Heart right ventricle (tissue), 16 donors: ENCODE measurements at regions not wholly inside any gene's neighbourhood (a gene's known extent, or its start where the extent isn't known, plus 50 kb on each side); places are given as distances from the start of the nearest gene placed in this dataset.

Source experiments
- ATAC-seq, 8 donors: fragments of 200-7000 bp; cut with Tn5 transposase; one replicate each; pipeline ENCODE4 v1.9.1; 2020; ENCODE audit warnings: mild to moderate bottlenecking in 8 of 8, moderate library complexity in 8 of 8, moderate number of reproducible peaks in 1 of 8
- DNase-seq, 2 donors: peaks; one replicate each; pipeline ENCODE4 v3.0.0-alpha.2; 2020
- H3K27ac ChIP-seq, 10 donors: fragments of 200-600 bp; sonication (generic) in 2 of 10; one replicate each; pipeline versions ENCODE4 v1.5.0 to v1.8.0; 2020 to 2022; ENCODE audit warnings: mild to moderate bottlenecking in 3 of 10
- H3K27me3 ChIP-seq, 7 donors: fragments of 200-600 bp; one replicate each; pipeline ENCODE4 v1.8.0; 2021 to 2022; ENCODE audit warnings: mild to moderate bottlenecking in 2 of 7
- H3K36me3 ChIP-seq, 9 donors: fragments of 200-600 bp; sonication (generic) in 1 of 9; one replicate each; pipeline versions ENCODE4 v1.5.0 to v1.8.0; 2020 to 2022; ENCODE audit warnings: mild to moderate bottlenecking in 2 of 9
- H3K4me1 ChIP-seq, 9 donors: fragments of 200-600 bp; sonication (generic) in 1 of 9; one replicate each; pipeline versions ENCODE4 v1.5.0 to v1.8.0; 2020 to 2022; ENCODE audit warnings: mild to moderate bottlenecking in 4 of 9
- H3K4me3 ChIP-seq, 10 donors: fragments of 200-600 bp; sonication (generic) in 2 of 10; one replicate each; pipeline versions ENCODE4 v1.5.0 to v1.8.0; 2020 to 2022; ENCODE audit warnings: mild to moderate bottlenecking in 7 of 10, moderate library complexity in 2 of 10
- H3K9me3 ChIP-seq, 11 donors: fragments of 200-600 bp in 10 of 11; sonication (generic) in 2 of 11; one replicate each; pipeline versions ENCODE4 v1.5.0 to v1.8.0; 2013 to 2022; ENCODE audit warnings: mild to moderate bottlenecking in 2 of 11, control low read depth in 1 of 11, moderate library complexity in 1 of 11
- CTCF ChIP-seq, 9 donors: fragments of 200-600 bp; sonication (generic) in 2 of 9; IDR thresholded peaks; one replicate each; pipeline versions ENCODE4 v1.5.0 to v1.8.0; 2021 to 2022; ENCODE audit warnings: antibody characterized with exemption in 9 of 9, mild to moderate bottlenecking in 5 of 9, moderate library complexity in 1 of 9
- WGBS, 2 donors: extraction: QIAGEN DNeasy Blood & Tissue Kit; methylation state at CpG; one replicate each; pipeline ENCODE4 v1.1.7; 2013; ENCODE audit warnings: inconsistent platforms in 1 of 2; 5-methylcytosine and 5-hydroxymethylcytosine counted together
- intact Hi-C, 10 donors: fragments of 100-400 bp; cut with DNase I; formaldehyde crosslinking; loops; one replicate each; pipeline versions ENCODE4 v1.11.1 to v1.14.2; 2022
- donor health status: Arrhythmogenic right ventricular cardiomyopathy.
- donor health status: ischemic (EF 13 %, LVEDD 7.1; RV severe dilation, severe dysfunction).
- donor health status: healthy with polysubstance abuse.
- donor health status: DM: no; HTN: yes; CAD: no.
- donor health status: DM: no; HTN: no; CAD: no.
- donor health status: ischemic (EF 25% LVEDD 6.9; RV normal size, moderate dysfunction).
- donor health status: ischemic (EF 25% LVEDD 5.7; RV mildly dilated, moderate dysfunction).
- donor health status: healthy.
- donor health status: DM: yes; HTN: yes; CAD: no.
- donor health status: Ischemic cardiomyopathy.
- donor health status: ischemic (EF 35%, LVEDD 5.7; RV mildly dilated, moderate dysfunction).
- donor health status: nonischemic (EF 11% LVEDD 7.7; RV severe dilation, severe dysfunction).
- donor health status: DM: yes; HTN: yes; CAD: no.
- donor health status: PGD.
- donor health status: ischemic (EF 29% LVEDD 5.4; RV normal size, mild dysfunction).
- donor health status: nonischemic (EF 23%, LVEDD 6.1; RV moderate dilation, normal function).

DNA sequence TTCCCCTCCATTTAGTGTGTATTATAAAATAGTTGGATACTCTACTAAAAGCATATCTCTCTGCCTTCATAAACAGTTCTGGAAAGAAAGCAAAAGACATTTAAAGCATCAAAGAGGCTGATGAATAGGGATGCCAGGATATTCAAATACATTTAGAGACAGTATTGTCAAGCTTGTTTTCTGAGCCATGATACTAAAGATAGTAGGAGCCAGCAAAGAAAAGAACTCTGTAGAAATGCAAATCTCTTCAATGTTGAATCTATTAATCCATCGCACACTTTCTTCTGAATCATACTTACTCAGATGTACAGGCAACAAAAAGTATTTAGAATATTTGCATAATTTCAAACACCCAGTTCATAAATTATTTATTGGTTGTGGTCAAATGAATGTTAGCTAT, 207.1 kb upstream of the MEF2C start:
- no peak overlapping the region for H3K27ac ChIP-seq
- H3K36me3 ChIP-seq: no peaks in the 10 kb centered on the region
- ATAC-seq (no peak), DNase-seq (no peak)
- TF ChIP-seq CTCF (IDR thresholded peaks at IDR 0.05): no peak
- H3K4me3 ChIP-seq: no peak overlapping the region
- H3K27me3 ChIP-seq: no peaks in the 10 kb centered on the region
- H3K4me1 ChIP-seq: peaks cover 0 to 18% (median 0%) of the 10 kb centered on the region in 9 donors
- intact Hi-C loops: no loop called here
- WGBS, 2 donors: 96 to 98% methylated on average over 1 of the region's 1 CpG
- H3K9me3 ChIP-seq: no peaks in the 10 kb centered on the region

GRCh38 chr5:89087551-89088318, 204.8 kb upstream of the MEF2C start:
- H3K36me3 ChIP-seq: no peaks in the 10 kb centered on the region
- ATAC-seq: peak in 7 of 8 donors; percentile 42 to 95 (median 73)
- intact Hi-C loops: no loop called here
- no peaks in the 10 kb centered on the region for H3K27me3 ChIP-seq
- WGBS, 2 donors: 58 to 65% methylated on average over 12 of the region's 12 CpGs
- peak in 1 of 2 donors; percentile 6 for DNase-seq
- TF ChIP-seq CTCF (IDR thresholded peaks at IDR 0.05): no peak
- H3K4me3 ChIP-seq: no peak overlapping the region
- H3K9me3 ChIP-seq: no peaks in the 10 kb centered on the region
- H3K4me1 ChIP-seq: peaks cover 0 to 18% (median 0%) of the 10 kb centered on the region in 9 donors
- peak overlapping the region in 2 of 10 donors; percentile 16 to 37 for H3K27ac ChIP-seq

- ATAC-seq (no peak), DNase-seq (no peak)
- Histone ChIP-seq H3K4me3 (no peak overlapping the region), H3K27ac (peak overlapping the region in 2 of 10 donors; percentile 16 to 37), H3K36me3 (no peaks in the 10 kb centered on the region), H3K27me3 (no peaks in the 10 kb centered on the region), H3K4me1 (peaks cover 0 to 18% (median 0%) of the 10 kb centered on the region in 9 donors), H3K9me3 (no peaks in the 10 kb centered on the region)
- no peak for TF ChIP-seq CTCF (IDR thresholded peaks at IDR 0.05)
- intact Hi-C loops: no loop called here
- WGBS, 2 donors: 78 to 80% methylated on average over 2 of the region's 2 CpGs
Measured at GRCh38 chr5:89087128-89087527, 204.1 kb upstream of the MEF2C start.

DNA sequence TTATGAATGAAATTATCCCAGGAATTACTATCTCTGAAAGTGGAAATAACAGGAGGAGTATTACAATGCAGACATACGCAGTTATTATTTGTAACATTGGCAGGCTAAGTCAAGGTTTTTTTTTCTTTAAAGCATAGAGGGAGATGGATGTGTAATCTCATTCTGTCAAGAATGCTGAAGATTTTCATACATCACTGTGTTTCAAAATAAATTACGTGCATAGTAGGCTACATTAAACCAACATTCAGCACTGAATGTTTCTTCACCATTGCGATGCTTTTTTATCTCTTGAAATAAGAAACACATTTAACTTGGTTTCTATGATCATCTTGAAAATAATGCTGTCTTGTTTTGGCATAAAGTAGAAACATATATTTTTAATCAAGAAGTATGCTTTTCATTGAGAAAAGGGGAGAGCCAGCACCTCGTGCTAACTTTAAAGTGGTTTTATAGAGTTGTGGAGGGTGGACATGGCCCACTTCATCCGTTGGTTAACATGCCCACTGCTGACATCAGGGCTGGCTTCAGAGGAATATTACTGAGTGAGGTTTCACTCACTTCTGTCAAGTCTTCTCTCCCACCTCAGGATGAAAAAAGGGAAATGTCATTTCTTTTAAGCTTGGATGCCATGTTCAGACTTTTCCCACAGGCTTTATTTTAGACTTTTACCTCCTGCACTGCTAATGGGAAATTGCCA, 203.6 kb upstream of the MEF2C start:
- DNase-seq: no peak
- Histone ChIP-seq H3K27ac (no peak overlapping the region), H3K4me1 (peaks cover 0 to 18% (median 0%) of the 10 kb centered on the region in 9 donors), H3K27me3 (no peaks in the 10 kb centered on the region), H3K9me3 (no peaks in the 10 kb centered on the region), H3K36me3 (no peaks in the 10 kb centered on the region), H3K4me3 (no peak overlapping the region)
- 87 to 88% methylated on average over 5 of the region's 5 CpGs for WGBS, 2 donors
- TF ChIP-seq CTCF (IDR thresholded peaks at IDR 0.05): no peak
- intact Hi-C loops: no loop called here
- ATAC-seq: no peak
